ENCODE measurements at regions not wholly inside any gene's neighbourhood (a gene's known extent, or its start where the extent isn't known, plus 50 kb on each side); places are given as distances from the start of the nearest gene placed in this dataset.
A peak's percentile ranks its signal among the peaks of the same experiment; 100 is the strongest.
"Not testable (repeated sequence)": the region's sequence is repeated elsewhere in the genome, so short reads cannot be mapped to it uniquely, and the experiment has no call there.

DNA sequence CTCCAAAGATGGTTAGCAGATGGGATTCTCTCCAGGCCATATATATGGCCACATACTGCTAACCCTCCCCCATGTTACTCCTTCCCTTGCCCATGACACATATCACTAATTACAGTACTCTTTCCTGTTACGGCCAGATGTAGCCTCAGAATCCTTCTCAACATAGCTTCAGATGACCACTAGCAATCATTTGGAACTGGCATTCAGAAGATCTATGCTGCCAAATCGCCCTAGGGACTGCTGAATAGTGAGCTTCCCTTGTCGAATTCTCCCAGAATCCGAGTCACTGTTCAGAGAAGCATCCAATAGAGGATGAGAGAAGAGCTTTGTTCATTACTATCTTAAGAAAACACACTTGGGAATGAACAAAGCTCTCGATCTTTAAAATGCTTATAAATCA is 121.2 kb upstream of the TANK start:
- DNase-seq, result no peak

DNA sequence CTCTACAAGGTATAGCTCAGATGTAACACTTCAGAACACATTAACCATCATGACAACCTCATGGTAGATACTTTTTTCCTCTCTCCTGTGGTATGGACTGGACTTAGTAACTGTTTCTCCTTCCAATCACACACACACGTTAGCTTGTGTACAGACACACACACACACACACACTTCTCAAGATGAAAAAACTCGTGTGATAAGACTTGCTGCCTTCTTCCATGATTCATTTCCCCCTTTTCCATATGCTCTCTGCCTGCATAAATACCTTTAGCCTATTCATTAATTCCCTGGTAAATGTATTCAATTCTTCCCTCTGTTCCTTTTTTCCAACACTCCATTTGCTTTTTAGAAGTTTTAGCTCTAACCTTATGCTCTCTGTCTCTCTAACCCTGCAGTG is 118.9 kb upstream of the TANK start:
- no peak for DNase-seq

DNA sequence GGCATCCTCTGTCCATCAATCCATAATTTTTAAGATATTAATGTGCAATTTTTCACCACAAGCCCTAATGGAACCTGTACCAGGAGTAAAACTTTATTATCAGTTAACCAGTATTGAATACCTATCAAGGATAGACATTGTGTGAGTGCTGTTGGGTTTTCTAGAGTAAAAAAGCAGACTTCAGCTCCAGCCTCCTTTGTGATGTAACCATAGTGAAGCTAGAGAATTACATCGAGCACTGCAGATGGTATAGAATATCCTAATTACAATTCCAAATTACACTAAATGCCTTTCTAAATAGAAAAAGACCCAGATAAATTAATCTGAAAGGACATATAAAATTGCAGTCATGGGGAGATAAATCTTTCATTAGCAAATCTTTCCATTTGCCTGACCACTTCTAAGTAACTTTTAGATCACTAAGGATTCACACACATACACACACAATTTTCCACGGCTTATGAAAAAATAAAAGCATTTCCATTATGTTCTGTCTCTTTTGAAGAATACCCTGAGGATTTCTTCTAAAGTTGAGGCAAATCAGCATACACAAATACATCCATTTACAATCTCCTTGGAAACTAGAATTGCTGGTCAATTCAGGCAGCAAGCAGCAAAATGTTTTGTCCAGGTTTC is 117.1 kb upstream of the TANK start:
- no peak for DNase-seq

DNA sequence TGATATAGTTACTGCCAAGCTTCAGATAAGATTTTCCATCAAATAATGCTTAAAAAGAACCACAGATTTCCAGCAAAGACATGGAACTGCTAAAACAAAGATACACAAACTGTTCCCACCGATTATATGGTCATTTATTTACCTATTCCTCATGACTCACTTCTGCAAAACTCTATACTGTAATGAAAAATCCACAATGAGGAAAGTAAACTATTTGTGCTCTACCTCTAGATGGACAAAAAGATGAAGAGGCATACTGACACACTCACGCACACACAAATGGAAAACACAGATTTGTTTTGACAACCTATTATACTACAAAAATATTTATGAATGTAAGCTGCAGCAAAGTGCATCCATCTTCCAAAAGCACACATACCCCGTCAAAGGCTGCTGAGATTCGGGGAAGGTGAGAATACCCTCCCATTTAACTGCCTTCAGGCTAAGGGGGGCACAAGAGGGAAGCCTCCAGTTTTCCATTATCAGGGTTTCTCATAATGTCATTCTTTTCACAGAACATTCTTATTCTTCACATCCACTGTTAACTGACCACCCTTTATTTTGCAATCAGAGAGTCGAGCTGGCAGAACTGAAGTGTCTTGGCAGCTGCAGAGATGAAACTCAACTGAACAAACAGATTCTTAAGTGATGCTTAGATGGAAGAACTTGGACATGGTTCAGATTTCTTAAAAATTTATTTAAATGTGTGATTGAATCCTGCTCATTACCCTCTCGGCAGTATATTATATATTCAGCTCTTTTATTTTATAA is 115.9 kb upstream of the TANK start:
- no peak for DNase-seq

DNA sequence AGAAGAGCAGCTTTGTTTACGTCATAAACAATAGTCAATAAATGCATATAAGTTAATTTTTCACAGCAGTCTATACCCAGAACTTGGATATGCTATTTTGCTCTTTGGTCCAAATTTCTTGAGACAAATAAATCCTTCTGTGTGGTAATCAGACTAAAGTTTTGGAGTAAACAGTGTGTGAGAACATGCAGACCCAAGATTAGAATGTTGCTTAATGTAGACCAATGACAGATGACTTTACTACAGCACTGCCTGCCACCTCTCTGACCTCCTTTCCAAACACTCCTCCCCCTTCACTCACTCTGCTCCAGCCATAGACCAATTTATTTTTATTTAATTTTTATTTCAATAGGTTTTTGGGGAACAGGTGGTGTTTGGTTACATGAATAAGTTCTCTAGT is 115.3 kb upstream of the TANK start:
- no peak for DNase-seq

DNA sequence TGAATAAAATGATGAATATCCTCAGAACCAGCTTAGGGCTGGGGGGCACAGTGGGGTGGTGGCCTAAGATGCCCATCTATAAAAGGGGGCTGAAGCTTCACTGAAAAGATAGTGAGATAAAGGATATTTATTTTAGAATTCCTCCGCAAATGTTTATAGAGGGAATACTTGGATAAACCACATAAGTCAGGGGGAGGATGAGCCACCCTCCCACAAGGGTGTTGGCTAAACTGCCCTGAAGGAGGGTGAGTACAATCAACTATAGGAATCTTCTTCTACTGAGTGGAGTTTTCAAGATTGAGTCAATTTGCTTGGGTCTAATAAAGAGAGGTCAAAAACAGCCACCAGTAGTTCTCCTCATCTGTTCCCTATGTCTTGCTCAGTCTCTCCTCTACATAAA is 114.5 kb upstream of the TANK start:
- no peak for DNase-seq

DNA sequence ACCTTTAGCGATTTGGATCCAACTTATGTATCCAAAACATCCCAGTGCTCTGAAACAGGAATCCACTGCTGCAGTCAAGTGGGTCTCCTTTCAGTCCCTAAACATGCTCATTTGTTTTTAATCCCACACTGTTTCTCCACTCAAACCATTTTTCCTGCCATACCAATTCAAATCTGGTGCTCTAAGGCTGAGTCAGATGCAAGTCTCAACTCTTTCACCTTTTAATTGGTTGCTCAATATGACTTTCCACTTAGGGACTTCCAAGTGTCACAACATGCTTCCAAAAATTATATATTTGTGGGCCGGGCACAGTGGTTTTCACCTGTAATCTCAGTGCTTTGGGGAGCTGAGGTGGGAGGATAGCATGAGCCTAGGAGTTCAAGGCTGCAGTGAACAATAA is 113.4 kb upstream of the TANK start:
- DNase-seq, result no peak

DNA sequence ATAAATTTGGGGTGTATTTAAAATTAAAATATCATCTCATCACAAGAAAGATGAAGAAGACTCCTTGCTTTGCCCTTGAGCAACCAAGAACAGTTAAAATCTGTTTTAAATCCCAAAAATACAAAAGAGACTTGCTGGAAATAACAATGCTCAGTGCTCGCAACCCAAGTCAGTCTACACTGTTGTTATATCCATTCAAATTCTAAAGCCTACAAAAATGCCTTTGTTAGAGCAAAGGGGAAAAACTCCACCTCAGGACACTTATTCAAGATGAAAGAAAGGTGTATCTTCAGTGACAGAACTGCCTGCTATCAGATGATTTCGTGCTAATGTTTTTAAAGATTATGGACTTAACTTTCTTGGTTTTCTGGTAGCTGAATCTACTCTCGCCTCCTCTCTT is 111.9 kb upstream of the TANK start:
- no peak for DNase-seq

DNA sequence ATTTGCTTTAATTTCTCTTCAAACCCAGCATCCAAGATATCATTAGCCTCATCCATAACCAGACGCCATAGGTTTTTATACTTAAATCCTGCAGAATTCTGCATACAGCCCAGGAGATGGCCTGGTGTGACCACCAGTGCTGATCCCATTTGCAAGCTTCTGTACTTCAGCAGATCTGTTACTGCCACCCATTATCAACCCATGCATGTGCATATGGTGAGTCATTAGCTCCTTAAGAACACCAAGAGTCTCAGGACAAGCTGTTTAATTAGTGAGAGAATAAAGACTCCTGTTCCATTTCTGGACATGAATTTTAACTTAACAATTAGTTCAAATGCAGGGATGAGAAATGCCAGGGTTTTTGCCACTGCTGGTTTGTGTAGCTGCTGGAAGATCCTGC is 110.7 kb upstream of the TANK start:
- no peak for DNase-seq

DNA sequence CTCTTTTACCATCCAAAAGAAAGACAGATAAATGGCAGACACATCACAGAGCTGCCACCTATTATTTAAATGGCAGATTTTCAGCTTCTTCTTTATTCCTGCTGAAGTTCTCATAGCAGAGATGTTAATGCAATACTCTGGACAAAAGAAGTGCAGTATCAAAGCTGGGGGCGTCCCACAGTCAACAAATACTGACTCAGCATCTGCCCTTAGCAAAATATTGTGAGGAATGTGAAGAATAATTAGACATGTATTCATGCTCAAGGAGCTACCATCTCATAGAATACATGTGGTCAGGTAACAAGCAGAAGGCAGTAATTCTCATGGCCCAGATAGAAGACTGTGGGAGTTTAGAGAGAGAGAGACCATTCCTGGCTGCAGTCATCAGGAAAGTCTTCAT is 108.0 kb upstream of the TANK start:
- DNase-seq, result no peak

DNA sequence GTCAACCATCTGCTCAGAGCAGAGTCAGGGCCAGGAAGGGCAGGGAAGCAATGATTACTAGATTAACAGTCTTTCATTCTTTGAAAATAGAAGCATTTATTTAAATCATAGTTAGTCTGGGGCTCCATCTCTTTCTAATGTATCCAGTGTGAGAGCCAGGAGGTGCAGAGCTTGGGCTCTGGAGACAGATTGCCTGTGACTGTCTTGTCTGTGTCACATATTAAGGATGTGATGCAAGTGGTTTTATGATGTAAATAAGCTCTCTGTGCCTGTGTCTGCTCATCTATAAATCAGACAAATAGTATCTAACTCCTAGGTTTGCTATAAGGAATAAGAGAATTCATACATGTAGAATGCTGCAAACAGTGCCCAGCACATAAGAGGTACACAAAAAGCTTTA is 104.9 kb upstream of the TANK start:
- no peak for DNase-seq

DNA sequence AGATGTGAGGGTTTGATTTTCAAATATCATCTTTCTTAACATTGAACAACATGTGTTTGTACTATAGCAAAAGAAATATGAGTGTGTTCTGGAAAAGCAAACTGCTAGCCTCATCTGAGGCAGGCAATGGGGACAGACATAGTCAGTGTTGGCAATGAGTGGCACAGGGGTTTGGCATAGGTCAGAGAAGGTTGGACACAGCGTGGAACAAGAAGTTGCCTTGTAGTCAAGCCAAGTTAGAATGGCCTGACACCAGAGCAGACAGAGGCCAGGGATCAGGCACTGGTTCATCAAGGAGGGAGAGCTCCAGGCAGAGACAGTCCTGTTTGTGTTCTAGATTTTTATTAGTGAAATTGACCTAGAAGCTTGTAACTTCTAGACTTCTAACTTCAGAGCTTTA is 100.8 kb upstream of the TANK start:
- DNase-seq, result no peak

DNA sequence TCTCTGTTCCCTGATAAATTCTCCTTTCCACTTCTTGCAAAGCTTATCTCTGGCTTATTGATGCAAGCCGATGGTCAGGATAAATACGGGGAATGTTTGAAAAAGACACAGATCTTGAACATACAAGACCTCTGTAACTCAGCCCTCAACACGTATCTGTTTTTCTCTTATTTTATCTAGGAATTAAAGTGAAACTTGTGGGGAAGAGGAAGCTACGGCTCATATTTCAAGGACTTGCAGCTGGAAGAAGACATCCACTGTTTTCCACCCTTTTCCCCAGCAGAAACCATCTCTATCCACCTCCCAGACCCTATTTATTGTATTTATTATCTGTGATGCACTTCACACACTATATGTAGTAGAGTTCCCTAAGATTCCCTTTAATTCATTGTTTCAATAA is 98.4 kb upstream of the TANK start:
- no peak for DNase-seq

DNA sequence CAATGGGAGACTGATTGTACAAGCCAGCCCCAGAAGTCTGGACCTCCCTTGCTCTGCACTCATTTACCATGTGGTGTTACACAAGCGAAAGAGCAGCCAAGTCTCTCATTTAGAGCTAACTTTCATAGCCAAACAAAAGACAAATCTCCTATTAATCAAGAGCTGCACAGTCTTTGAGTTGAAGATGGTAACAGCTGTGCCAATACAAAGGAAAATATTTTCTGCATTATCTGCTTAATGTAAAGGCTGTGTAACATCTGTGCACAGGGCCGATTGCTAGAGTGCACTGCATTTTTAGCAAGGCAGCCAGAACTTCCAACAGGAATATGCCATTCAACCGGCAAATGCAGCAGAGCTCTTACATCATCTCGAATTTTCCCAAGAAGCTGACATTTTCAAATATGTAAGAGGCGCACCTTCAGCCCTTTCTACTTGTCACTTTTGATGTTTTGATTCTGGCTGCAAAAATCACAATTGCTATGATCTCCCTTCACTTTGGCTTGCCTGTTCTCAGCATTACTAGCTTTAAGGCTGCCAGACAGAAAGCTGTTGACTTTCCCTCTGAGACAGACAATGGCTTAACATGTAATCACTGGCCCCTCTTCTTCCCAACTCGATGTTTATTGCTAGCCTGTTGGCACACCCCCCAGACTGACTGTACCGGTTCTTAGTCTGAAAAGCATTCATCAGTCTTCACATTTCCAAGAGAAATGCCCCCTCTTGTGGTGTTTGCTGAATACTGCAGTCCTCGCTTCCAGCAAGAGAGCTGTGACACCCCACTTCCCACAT is 96.9 kb upstream of the TANK start:
- peak; percentile 76 for DNase-seq

DNA sequence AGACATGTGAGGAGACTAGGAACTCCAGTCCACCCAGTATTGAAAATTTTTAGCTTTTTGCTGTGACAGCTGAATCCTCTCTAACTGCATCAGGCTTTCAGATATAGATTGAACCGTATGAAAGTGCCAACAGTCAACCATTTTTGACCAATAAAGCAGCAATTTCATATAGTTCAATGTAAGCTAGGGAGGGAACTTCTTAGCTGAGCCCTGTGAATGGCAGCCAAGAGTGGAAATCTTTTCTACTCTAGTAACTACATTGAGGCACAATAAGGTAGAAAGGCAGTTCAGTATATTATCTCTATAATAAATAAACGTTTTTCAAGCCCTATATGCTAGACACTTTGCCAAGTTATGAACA is 96.3 kb upstream of the TANK start:
- no peak for DNase-seq

DNA sequence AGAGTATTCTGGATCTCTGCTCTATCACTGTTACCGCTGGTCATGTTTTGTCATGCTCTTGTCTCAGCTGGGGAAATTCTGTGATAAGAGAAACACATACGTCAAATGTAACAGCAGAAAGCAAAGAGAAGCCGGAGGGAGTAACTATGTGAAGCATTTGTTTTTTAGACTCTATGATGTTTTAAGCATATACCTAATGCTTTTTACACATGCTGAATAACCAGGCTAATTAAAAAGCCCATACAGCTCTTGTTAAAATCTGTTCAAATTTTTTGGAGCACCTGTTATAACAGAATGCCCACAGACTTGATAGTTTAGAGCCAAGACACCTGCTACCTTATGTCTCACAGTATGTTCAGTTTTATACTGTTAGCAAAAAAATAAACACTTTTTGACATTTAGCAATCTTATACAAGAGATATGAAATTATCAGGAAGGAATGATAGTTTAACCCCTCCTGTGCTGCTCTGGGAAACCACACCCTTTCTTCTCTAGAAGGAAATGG is 92.3 kb upstream of the TANK start:
- no peak for DNase-seq

DNA sequence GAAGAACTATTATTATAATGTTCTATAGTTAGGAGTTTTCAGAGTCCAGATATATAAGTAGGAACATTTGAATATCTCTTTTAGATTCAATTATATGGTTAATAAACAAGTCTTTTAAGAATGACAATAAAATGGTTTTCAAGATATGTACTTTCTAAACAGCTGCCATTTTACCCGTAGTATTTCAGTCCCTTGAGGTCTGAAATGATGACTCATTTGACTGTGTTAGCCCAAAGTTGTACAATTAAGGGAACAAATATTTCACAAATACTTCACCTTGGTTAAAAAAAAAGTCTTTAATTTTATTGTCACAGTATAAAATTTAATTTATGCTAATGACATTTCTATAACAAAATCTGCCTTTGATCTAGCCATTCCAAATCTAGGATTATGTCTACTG is 91.6 kb upstream of the TANK start:
- DNase-seq, result no peak

DNA sequence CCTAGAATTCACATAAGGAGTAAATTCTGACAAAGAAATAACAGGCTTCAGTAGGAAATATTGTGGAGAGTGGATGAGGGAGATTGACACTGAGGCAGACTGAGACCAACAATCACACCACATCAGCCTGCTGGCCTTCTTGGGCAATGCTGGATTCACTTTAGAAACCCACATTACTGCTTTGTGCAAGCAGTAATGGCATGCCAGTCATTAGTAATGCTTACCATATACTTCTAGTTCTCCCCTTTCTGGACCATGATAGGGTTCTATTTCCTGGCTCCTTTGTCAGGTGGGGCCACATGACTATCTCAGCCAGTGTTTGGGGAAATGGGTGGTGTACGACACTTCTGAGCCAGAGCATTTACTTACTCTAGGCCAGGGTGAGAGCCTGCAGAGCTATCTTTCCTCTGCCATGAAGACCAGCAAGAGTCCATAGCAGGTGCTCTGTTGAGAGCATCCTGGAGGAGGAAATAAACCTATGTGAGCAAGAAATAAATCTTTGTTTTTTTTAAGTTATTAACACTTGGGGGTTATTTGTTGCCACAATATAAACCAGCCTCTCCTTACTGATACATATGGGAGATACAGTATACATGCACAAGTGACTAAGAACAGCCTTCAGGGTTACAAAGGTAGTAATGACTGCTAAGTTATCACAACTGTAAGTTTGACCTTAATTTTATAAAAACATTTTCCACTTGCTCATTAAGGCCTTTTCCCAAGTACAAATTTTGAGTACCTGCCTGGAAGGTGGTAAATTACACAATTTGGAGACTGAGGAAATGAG is 89.3 kb upstream of the TANK start:
- no peak for DNase-seq

DNA sequence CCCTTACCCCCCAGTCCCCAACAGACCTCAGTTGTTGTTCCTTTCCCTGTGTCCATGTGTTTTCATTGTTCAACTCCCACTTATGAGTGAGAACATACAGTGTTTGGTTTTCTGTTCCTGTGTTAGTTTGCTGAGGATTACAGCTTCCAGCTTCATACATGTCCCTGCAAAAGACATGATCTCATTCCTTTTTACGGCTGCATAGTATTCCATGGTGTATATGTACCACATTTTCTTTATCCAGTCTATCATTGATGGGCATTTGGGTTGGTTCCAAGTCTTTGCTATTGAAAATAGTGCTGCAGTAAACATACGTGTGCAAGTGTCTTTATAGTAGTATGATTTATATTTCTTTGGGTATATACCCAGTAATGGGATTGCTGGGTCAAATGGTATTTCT is 87.8 kb upstream of the TANK start:
- not testable (repeated sequence) for DNase-seq

DNA sequence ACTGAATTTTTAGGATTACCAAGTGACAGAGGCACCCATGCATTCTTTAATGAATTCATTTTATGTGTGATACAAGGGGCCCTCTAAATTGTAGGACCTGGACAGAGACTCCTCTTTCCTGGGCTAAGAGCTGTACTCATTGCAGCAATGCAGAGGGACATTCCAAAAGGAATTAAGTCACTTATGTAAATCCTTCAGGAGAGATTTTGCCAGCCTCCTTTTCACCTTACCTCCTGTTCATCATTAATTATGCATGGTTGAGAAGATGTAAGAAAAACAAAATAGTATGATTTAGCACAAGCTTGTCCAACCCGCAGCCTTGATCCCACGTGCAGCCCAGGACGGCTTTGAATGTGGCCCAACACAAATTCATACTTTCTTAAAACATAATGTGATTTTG is 84.5 kb upstream of the TANK start:
- no peak for DNase-seq

DNA sequence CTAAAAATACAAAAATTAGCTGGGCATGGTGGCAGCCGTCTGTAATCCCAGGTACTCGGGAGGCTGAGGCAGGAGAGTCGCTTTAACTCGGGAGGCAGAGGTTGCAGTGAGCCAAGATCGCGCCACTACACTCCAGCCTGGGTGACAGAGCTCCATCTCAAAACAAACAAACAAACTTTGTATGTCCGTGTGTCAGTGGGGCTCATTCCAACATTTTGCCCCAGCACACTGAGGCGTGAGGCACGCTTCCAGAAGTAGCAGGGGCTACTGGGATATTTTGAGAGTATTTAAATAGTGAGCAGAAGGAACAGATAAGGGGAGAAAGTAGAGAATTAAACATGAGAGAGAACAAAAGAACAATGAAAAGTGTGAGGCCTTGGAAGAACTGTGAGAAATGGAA is 83.3 kb upstream of the TANK start:
- no peak for DNase-seq

DNA sequence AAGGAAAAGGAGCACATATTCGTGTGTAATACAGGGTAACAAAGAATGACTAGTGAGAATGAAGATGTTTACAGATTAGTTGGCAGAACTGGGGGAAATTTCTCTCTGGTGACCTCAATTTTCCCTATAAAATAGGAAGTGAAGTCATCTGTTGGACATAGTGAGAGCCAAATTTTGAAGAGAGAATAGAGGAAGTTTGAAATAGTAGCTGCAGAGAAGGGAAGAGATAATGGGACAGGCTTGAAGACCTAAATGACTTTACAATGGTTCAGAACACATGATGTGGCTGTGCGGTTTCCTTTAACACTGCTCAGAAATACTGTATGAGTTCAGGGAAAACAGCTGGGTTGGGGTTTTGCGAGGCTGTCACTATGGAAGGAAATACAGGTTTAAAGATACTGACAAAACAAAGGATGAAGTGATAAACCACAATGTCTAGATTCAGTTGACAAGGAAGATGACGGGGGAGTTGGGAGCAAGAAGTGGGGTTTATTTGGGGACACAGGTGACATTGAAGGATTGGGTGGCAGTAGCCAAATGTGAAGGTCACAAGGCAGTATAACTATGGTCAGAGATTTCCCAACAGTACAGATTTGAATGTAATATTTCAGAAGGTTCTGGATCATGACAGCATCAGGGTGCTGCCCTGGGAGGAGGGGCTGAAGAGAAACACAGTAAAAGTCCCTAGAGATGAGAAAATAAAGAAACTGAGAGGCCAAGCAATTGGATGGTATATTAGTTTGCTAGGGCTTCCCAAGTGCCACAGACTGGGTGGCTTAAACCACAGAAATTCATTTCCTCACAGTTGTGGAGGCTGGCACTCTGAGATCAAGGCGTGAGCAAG is 82.6 kb upstream of the TANK start:
- DNase-seq, result no peak

DNA sequence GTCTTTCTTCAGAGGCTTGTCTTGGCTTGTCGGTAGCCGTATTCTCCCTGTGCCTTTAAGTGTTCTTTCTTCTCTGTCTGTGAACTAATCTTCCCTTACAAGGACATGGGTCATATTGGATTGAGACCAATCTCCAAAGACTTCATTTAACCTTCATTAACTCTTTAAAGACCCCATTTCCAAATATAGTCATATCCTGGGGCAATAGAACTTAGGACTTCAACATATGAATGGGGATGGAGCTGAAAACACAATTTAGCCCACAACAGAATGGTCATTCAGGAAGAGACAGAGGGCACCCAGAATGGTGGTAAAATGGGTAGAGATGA is 82.1 kb upstream of the TANK start:
- DNase-seq, result no peak

Measured in NCI-H1092 (cell line).